NCI-H1048 (cell line): ENCODE measurements at regions not wholly inside any gene's neighbourhood (a gene's known extent, or its start where the extent isn't known, plus 50 kb on each side); places are given as distances from the start of the nearest gene placed in this dataset.
"Not testable (repeated sequence)": the region's sequence is repeated elsewhere in the genome, so short reads cannot be mapped to it uniquely, and the experiment has no call there.

Experiments
- DNase-seq: peaks from one replicate; lab custom pipeline; 2025; lab: John Stamatoyannopoulos, UW

DNA sequence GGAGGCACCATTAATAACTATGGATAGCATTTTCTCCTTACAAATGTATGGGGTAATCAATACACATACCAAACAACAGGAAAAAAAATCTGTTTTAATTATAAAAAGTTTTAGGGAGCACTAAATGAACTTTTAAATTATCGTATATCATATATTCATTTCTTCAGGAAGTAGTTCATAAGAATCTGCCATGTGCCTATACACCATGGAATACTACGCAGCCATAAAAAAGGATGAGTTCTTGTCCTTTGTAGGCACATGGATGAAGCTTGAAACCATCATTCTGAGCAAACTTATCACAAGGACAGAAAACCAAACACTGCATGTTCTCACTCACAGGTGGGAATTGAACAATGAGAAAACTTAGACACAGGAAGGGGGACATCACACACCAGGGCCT is 162.1 kb upstream of the RASA1 start:
- DNase-seq = no peak

DNA sequence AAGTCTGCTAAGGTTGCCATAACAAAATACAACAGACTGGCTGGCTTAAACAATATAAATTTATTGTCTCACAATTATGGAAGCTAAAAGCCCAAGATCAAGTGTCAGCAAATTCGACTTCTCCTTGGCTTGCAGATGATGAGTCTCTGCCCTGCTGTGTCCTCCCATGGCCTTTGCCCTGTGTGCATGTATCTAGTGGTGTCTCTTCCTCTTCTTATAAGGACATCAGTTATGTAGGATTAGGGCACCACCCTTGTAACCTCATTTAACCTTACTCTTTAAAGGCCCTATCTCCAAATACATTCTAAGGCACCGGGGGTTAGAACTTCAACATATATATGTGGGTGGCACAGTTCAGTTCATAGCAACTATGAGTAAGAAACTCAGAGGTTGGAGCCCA is 157.9 kb upstream of the RASA1 start:
- DNase-seq = no peak

DNA sequence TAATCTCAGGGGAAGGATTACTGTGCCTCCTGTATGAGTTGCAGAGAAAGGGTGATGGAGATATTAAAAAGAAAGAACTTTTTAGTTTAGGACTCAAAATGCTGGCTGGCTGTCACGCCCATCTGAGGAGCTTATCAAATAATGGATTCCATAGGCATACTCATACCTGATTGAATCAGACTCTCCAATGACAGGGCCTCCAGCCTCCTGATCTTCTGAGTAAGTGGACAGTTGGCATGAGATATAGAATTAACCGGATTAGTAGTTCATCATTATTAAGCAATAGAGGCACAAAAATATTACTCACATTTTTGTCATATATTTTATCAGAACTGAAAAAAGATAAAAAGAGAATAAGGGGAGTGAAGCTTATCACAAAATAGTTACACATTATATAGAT is 157.0 kb upstream of the RASA1 start:
- DNase-seq = no peak

DNA sequence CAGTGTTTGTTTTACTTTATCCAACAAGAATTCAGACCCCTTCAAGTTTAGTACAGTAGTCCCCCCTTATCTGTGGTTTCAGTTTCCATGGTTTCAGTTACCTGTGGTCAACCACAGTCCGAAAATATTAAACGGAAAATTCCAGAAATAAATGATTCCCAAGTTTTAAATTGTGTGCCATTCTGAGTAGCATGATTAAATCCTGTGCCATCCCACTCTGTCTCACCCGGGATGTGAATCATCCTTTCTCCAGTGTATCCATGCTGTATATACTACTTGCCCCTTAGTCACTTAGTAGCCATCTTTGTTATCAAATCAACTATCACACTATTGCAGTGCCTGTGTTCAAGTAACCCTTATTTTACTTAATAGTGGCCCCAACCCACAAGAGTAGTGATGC is 153.8 kb upstream of the RASA1 start:
- no peak for DNase-seq

DNA sequence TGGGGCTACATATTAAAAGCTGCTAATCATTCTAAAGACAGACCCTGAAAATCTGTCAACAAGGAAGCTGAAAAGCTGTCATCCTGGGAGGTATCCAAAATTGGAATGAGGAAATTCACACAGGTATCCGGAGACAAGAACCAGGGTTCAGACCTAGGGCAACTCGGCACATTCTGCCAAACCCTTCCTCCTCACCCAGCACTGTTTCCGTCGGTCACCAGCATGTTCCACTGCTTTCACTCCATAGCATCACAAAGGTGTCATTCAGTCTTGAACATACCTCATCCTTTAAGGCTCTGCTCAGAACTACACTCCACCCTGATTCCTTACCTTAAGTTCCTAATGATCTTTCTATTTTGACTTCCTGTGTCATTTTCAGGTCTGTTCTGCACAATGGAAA is 153.1 kb upstream of the RASA1 start:
- DNase-seq = no peak

DNA sequence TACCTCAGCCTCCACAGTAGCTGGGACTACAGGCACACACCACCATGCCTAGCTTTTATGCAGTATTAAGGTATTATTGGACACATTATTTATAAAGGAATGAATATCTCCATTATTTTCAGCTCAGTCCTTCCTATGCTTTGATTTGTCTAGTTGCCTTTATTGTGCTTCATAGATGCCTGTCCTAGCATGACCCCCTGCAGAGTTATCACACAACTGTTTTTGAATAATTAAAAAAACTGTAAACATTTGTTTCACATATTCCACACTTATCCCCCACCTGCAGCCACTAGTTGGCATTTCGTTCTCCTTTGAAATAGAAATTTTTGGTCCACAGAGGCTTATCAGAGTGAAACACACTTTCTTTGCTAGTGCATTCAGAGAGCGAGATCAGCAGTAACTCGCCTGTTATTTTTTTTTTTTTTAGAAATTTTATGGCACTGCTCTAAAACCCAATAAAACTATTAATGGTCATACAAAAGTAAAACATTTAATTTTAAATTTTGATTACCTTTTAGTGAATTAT is 151.8 kb upstream of the RASA1 start:
- DNase-seq = no peak

DNA sequence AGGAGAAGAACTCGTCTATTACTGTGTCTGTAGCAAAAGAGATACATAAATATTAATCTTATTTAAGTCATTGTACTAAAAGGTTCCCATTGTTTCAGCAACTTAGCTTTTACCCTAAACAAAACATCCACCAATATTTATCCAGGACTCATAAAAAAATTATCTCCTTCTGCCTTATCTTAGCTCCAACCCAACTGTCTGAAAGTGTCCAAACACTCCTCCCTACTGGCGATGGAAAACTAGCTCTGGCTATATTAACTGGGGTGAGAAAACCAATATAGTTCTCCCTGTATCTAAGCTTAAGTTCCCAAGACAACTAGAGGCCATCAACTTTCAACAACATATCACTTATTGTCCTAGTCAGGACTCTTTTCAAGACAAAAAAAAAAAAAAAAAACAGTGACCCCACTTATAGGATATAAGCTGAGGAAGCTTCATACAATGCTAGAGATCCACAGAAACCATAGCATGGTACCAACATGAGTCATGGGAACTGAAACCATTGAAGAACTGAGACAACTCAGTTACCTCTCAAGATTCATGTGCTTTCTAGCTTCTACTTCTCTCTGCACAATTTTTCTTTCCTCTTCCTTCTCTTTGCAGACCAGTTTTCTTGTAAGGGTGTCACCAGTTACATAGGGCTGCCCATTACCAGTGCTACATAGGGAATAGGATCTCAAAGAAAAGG is 150.7 kb upstream of the RASA1 start:
- DNase-seq = no peak

DNA sequence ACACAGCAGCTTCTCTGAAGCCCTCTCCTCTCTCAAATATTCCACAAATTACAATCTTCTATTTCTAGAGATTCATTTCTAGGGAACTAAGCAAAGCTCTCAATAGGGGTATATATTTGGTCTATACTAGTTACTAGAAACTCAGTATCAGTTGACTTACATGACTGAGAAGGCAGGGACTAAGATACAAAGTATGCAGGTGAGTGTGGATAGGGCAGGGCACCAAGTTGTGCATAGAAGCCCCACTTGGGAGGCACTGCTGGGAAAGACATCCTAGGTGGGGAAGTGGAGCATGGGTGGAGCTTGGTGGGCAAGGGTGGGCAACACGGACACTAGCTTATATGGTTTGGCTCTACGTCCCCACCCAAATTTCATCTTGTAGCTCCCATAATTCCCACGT is 148.1 kb upstream of the RASA1 start:
- no peak for DNase-seq

DNA sequence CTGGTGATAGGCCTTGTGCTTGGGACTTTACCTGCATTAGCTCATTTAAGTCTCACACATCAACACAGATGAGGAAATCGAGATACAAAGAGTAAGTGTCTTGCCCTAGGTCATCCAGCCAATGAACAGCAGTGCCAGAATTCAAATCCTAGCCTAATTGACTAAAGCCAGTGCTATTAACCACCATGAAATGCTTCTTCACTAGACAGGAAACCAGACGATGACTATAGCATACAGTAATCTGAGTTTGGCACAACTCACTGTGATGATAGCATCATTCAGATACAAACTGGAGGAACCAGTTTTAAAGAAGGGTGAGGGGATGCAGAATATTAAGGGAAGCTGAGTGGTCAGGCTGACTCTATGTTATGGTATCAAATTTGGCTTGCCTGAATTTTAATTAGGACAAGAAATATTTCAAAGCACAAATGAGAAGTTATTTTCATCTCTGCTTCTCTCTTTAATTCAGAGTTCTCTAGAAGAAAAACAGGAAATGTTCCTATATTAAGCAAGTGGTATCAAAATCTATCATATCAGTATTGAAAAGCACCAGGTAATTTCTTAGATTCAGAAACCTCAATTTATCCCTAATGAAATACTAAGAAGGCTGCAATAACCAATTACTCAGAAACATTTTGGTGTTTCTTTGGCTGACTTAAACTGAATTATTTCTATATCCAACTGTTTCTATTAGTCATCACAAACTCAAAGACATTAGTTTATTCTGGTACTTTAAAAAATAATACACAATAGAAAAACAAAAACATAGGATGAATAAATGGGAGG is 147.0 kb upstream of the RASA1 start:
- no peak for DNase-seq

DNA sequence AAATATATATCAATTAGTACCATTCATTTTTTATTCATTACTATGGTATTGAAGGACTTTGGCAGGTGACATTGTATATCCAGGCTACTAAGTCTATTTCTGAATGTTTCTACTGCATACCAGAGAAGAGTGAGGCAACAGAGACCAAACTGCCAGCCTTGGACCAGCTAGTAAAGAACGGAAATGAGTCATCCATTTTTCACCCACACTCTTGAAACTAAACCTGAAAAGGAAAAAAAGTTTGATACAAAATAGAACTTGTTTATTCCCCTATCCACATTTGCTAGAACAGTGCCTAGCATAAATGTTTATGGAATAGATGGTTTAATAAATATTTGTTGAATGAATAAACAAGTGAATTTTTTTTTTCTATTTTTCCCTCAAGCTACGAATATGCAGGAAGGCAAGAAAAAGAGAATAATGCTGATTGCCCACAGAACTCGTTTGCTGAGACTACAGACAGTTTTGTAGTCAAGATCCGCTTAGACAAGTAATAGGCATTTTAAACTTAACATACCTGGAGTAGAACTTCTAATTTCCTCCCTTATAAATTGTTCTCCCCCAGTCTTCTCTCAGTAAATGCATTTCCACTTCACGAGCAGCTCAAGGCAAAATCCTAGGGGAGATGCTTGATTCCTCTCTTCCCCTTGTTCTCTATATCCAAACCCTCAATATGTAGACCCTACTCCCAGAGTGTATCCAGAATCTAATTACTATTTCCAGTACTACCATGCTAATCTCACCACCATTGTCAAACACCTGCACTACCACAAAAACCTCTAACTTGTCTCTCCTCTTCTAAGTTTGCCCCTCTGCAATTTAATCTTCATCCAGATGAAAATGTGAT is 146.2 kb upstream of the RASA1 start:
- no peak for DNase-seq

DNA sequence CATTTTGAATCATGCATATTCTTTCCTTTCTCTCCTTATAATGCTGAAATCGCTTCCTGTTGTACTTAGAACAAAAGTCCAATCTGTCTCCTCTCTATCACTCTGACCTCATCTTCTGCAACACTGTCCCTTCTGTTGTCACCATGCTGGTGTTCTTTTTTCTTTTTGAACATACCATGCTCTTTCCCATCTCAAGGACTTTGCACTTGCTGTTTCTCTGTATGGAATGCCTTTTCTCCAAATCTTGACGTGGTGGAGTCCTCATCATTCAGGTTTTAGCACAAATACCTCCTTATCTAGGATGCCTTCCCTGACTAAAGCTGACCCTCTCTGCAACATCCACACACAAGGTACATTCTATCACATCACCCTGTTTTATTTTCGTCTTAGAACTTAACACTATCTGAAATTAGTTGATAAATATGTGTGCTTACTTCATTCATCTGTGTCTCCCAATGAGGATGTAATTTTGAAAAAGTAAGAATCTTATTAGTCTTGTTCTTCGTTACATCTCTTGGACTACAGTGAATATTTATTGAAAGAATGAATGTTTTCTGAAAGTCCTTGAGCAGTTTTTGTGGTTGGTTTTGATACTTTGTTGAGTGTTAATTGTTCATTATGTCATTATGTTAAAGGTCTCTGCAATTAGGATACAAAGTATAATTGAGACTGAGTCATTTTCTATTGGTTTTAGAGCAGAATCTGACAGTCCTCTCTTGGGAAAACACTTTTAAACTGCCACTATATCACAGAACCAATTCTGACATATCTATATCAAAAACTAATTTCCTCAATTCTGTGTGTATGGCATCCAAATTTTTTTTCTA is 145.3 kb upstream of the RASA1 start:
- DNase-seq = no peak

DNA sequence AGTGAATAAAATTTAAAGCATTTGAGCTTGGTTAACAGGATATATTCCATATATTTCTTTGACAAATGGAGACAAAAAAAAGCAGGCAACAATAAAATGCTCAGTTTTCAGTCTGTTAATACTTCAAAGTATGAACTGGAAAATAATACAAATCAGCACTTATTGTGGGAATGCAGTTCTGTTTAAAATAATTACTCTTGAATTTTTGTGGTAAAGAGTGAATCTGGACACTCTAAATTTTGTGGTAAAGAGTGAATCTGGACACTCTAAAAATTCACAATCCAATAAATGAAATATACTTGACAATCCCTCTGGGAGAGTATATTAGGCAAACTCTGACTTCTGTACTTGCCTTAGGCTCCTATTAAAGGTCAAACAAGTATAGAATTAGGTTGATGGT is 141.9 kb upstream of the RASA1 start:
- no peak for DNase-seq

DNA sequence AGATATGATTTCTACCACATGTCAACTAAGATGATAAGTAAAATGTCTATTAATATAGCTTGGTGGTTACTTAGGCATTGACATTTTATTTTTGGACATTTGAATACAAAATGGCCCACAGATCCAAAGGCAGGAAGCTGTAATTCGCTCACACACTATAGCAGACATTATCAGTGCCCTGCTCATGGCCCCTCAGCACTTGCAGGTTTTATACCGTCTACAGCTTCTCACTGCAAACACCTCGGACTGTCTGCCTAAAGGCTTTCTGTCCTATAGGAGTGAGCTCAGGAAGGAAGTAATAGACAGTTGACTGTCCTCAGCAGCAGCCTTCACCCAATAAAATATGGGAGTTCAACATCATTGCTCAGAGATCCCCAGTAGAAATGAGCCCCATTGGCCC is 140.8 kb upstream of the RASA1 start:
- DNase-seq = no peak

DNA sequence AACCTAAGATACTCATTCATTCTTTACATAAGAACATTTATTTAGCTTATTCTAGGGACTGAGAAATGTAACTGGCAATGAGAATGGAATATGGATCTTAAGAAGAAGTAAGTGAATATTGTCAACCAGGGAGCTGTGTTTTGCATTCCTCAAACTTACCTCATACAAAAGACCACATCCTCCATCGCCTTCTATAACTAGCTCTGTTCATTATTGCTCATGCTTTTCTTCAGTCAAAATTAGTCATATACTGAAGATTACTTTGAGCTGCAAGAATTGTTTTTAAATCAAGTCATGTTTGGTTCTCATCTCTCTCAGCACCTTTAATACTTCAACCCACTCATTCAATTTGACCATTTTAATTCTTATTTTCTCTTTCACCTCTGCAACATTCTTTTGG is 140.3 kb upstream of the RASA1 start:
- no peak for DNase-seq

DNA sequence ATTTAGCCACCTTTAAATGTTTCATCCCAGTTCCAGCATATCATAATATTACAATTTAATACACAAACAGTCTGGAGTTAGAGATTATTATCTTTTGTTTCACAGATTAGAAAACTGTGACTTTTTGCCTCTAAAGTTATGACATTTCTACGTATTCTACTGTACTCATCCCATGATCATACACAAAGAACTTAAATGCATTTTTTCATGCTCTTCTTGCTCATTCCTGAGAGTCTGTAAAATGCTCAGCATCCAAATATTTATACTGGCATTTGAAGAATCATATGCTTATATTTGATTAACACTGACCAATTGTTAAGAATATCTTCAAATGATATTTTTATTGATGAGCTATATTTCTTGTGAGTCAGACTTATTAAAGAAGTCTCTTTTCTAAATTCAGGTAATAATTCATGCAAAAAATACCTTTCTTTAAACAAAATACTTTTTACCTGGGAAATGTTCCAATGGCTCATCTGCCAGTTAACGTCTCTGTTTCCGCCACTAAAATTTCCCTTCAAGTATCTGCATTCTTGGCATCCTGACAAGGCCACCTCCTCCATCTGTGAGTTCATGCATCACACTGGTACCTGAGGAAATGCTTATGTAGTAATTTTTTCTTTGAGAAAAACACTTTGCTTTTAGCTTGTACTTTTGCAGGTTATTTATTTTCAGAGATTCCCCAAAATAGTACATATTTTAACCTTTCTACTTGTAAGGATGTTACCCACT is 139.6 kb upstream of the RASA1 start:
- no peak for DNase-seq

DNA sequence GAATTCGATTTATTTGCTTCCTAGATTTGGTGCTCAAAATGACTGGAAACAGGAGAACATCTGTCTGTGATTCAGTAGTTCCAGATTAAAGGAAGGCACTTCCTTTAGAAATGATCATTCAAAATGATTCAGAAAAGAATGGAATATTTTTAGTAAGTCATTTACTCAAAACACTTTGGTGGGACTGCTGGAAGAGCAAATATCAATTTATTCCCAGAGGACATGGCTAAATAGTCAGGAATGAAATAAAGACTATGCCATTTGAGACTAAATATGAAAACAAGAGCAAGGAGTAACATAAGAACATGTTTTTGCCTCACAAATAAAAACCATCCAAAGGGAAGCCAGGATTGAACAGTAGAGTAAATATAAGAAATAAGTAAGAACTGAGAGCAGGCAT is 138.6 kb upstream of the RASA1 start:
- no peak for DNase-seq

DNA sequence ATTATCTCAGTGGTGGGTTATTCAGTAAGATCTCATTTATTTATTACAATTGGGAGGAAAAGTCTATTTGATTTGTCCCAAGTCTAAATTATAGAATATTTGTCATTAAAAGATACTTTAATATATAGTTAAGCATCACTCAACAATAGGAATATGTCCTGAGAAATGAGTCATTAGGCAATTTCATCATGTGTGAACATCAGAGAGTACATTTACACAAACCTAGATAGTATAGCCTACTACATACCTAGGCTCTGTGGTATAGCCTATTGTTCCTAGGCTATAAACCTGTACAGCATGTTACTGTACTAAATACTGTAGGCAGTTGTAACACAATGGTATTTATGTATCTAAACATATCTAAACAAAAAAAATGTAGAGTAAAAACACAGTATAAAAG is 135.0 kb upstream of the RASA1 start:
- no peak for DNase-seq

DNA sequence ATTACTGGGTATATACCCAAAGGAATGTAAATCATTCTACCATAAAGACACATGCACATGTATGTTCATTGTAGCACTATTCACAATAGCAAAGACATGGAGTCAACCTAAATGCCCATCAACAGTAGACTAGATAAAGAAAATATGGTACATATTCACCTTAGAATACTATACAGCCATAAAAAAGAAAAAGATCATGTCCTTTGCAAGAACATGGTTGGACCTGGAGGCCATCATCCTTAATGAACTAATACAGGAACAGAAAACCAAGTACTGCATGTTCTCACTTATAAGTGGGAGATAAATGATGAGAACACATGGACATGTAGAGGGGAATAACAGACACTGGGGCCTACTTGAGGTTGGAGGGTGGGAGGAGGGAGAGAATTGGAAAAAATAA is 133.2 kb upstream of the RASA1 start:
- not testable (repeated sequence) for DNase-seq

DNA sequence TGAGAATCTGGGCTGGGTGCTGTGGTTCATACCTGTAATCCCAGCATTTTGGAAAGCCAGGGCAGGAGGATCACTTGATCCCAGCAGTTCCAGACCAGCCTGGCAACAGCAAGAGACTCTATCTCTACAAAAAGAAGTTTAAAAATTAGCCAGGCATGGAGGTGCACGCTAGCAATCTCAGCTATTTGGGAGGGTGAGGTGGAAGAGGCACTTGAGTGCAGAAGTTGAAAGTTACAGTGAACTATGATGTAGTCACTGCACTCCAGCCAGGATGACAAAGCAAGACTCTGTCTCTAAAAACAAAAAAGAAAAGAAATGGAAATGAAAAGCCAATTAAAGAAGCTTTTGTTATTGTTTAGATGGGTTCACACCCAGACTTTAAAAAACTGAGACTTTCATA is 131.6 kb upstream of the RASA1 start:
- no peak for DNase-seq

DNA sequence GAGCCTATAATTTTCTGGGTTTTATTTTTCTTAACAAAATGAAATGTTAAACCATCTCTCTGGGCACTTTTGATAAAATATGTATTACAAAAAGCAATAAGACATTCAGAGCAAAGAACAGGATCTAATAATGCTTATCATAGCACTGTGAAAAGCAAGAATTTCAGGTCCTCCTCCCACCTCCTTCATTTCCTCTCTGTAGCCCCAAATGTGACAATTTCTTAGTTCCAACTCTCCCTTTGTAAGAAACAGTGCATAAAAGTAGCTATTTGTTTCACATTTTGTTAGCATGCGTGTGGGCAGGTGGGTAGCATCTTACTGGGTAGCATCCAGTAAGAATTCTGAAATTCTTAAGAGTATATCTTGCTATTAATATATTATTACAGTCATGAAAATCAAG is 130.9 kb upstream of the RASA1 start:
- no peak for DNase-seq

DNA sequence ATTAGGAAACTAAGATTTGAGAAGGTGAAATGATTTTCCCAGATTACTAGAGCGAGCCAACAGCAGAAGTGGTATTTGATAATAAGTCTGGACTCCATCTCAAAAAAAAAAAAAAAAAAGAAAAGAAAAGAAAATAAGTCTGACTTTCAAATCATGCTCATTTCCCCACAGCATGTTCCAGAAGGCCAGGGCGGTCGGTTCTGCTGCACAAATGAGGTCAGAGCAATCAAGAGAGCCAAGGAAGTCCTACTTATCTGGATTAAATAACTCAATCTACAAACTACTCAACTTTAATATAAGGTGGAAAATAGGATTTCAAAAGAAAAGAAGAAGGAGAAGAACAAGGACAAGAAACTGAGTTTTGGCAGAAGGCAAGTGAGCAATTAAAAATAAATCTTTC is 130.4 kb upstream of the RASA1 start:
- no peak for DNase-seq
